ENCODE measurements at regions not wholly inside any gene's neighbourhood (a gene's known extent, or its start where the extent isn't known, plus 50 kb on each side); places are given as distances from the start of the nearest gene placed in this dataset.
A peak's percentile ranks its signal among the peaks of the same experiment; 100 is the strongest.

GRCh38 chr11:69999721-70000120 is 78.4 kb upstream of the ANO1 start:
- no peak for DNase-seq

- no peak for DNase-seq
Measured at GRCh38 chr11:70000228-70000627, 77.9 kb upstream of the ANO1 start.

GRCh38 chr11:70001246-70001645 is 76.9 kb upstream of the ANO1 start:
- DNase-seq = no peak

GRCh38 chr11:70002433-70002832 is 75.7 kb upstream of the ANO1 start:
- no peak for DNase-seq

GRCh38 chr11:70005107-70005818 is 72.9 kb upstream of the ANO1 start:
- DNase-seq = no peak

GRCh38 chr11:70007796-70008195 is 70.3 kb upstream of the ANO1 start:
- no peak for DNase-seq

GRCh38 chr11:70010774-70011173 is 67.3 kb upstream of the ANO1 start:
- DNase-seq = no peak

GRCh38 chr11:70012134-70012733 is 65.9 kb upstream of the ANO1 start:
- no peak for DNase-seq

GRCh38 chr11:70014291-70014690 is 63.8 kb upstream of the ANO1 start:
- no peak for DNase-seq

- no peak for DNase-seq
Measured at GRCh38 chr11:70016666-70017367, 61.3 kb upstream of the ANO1 start.

- DNase-seq = no peak
Measured at GRCh38 chr11:70018816-70019215, 59.3 kb upstream of the ANO1 start.

- DNase-seq = peak; percentile 31
Measured at GRCh38 chr11:70019576-70020011, 58.5 kb upstream of the ANO1 start.

- no peak for DNase-seq
Measured at GRCh38 chr11:70020336-70021214, 57.5 kb upstream of the ANO1 start.

GRCh38 chr11:70021586-70021985 is 56.5 kb upstream of the ANO1 start:
- no peak for DNase-seq

GRCh38 chr11:70024036-70024772 is 53.9 kb upstream of the ANO1 start:
- DNase-seq = no peak

GRCh38 chr11:70024773-70025045 is 53.4 kb upstream of the ANO1 start:
- DNase-seq = no peak

GRCh38 chr11:70025308-70025707 is 52.8 kb upstream of the ANO1 start:
- no peak for DNase-seq

- DNase-seq = no peak
Measured at GRCh38 chr11:70026012-70026411, 52.1 kb upstream of the ANO1 start.

- no peak for DNase-seq
Measured at GRCh38 chr11:70026726-70027125, 51.4 kb upstream of the ANO1 start.

- DNase-seq = no peak
Measured at GRCh38 chr11:70027451-70027850, 50.7 kb upstream of the ANO1 start.

- no peak for DNase-seq
Measured at GRCh38 chr11:70028147-70028855, 49.8 kb upstream of the ANO1 start.

Measured in skin of body (tissue), 1 donor.